WTC11 (cell line): ENCODE measurements at regions not wholly inside any gene's neighbourhood (a gene's known extent, or its start where the extent isn't known, plus 50 kb on each side); places are given as distances from the start of the nearest gene placed in this dataset.

Experiments
- ATF1 ChIP-seq: sonication (generic); formaldehyde crosslinking; IDR thresholded peaks from 2 replicates; pipeline ENCODE4 v1.8.1; 2023; ENCODE audit warnings: mild to moderate bottlenecking, moderate library complexity, missing genetic modification reagents
- CREB1 ChIP-seq: sonication (generic); formaldehyde crosslinking; IDR thresholded peaks from 2 replicates; pipeline ENCODE4 v1.8.0; 2023; ENCODE audit warnings: mild to moderate bottlenecking, missing genetic modification reagents
- ELF4 ChIP-seq: sonication (generic); formaldehyde crosslinking; IDR thresholded peaks from 2 replicates; pipeline ENCODE4 v1.8.1; 2022; ENCODE audit warnings: low read depth, mild to moderate bottlenecking, moderate library complexity, missing genetic modification reagents
- ETV6 ChIP-seq: sonication (generic); formaldehyde crosslinking; IDR thresholded peaks from 2 replicates; pipeline ENCODE4 v1.8.1; 2022; ENCODE audit warnings: mild to moderate bottlenecking, missing genetic modification reagents
- FOXJ3 ChIP-seq: sonication (generic); formaldehyde crosslinking; IDR thresholded peaks from 2 replicates; pipeline ENCODE4 v1.9.0; 2021; ENCODE audit warnings: missing genetic modification reagents, mild to moderate bottlenecking, borderline replicate concordance
- MYBL2 ChIP-seq: sonication (generic); formaldehyde crosslinking; IDR thresholded peaks from 2 replicates; pipeline ENCODE4 v1.8.1; 2023; ENCODE audit warnings: mild to moderate bottlenecking, moderate library complexity, missing genetic modification reagents
- OVOL2 ChIP-seq: fragments of 250-450 bp; sonication (Bioruptor Pico); IDR thresholded peaks from 2 replicates; pipeline ENCODE4 v1.9.0; 2021; ENCODE audit warnings: mild to moderate bottlenecking, borderline replicate concordance
- RELA ChIP-seq: sonication (generic); formaldehyde crosslinking; IDR thresholded peaks from 2 replicates; pipeline ENCODE4 v1.8.1; 2022; ENCODE audit warnings: missing genetic modification reagents, mild to moderate bottlenecking, borderline replicate concordance
- ZNF423 ChIP-seq: fragments of 250-450 bp; sonication (Bioruptor Pico); IDR thresholded peaks from 2 replicates; pipeline ENCODE4 v2.1.2; 2022; ENCODE audit warnings: mild to moderate bottlenecking, moderate library complexity
- TF ChIP-seq, protein P1 (sequence below): fragments of 200-600 bp; IDR thresholded peaks from 2 replicates; pipeline ENCODE4 v1.8.0; 2022; ENCODE audit warnings: antibody characterized with exemption
- TF ChIP-seq, protein P2 (sequence below): sonication (generic); formaldehyde crosslinking; IDR thresholded peaks from 2 replicates; pipeline ENCODE4 v1.8.1; 2023; ENCODE audit warnings: mild to moderate bottlenecking, missing genetic modification reagents, moderate library complexity
- TF ChIP-seq, protein P3 (sequence below): sonication (generic); formaldehyde crosslinking; IDR thresholded peaks from 2 replicates; pipeline ENCODE4 v1.8.1; 2023; ENCODE audit warnings: mild to moderate bottlenecking, missing genetic modification reagents, moderate library complexity

- TF ChIP-seq, protein P1, sequence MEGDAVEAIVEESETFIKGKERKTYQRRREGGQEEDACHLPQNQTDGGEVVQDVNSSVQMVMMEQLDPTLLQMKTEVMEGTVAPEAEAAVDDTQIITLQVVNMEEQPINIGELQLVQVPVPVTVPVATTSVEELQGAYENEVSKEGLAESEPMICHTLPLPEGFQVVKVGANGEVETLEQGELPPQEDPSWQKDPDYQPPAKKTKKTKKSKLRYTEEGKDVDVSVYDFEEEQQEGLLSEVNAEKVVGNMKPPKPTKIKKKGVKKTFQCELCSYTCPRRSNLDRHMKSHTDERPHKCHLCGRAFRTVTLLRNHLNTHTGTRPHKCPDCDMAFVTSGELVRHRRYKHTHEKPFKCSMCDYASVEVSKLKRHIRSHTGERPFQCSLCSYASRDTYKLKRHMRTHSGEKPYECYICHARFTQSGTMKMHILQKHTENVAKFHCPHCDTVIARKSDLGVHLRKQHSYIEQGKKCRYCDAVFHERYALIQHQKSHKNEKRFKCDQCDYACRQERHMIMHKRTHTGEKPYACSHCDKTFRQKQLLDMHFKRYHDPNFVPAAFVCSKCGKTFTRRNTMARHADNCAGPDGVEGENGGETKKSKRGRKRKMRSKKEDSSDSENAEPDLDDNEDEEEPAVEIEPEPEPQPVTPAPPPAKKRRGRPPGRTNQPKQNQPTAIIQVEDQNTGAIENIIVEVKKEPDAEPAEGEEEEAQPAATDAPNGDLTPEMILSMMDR = no peak
- no peak for TF ChIP-seq RELA
- no peak for TF ChIP-seq MYBL2 (CRISPR knock-in tag)
- no peak for TF ChIP-seq ETV6 (CRISPR knock-in tag)
- no peak for TF ChIP-seq CREB1 (CRISPR knock-in tag)
- no peak for TF ChIP-seq FOXJ3 (CRISPR knock-in tag)
- no peak for TF ChIP-seq ATF1 (CRISPR knock-in tag)
- TF ChIP-seq ZNF423 (CRISPR knock-in tag) = no peak
- no peak for TF ChIP-seq ELF4 (CRISPR knock-in tag)
- no peak for TF ChIP-seq OVOL2 (CRISPR knock-in tag)
- TF ChIP-seq, protein P2, sequence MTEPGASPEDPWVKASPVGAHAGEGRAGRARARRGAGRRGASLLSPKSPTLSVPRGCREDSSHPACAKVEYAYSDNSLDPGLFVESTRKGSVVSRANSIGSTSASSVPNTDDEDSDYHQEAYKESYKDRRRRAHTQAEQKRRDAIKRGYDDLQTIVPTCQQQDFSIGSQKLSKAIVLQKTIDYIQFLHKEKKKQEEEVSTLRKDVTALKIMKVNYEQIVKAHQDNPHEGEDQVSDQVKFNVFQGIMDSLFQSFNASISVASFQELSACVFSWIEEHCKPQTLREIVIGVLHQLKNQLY (CRISPR knock-in tag) = no peak
- TF ChIP-seq, protein P3, sequence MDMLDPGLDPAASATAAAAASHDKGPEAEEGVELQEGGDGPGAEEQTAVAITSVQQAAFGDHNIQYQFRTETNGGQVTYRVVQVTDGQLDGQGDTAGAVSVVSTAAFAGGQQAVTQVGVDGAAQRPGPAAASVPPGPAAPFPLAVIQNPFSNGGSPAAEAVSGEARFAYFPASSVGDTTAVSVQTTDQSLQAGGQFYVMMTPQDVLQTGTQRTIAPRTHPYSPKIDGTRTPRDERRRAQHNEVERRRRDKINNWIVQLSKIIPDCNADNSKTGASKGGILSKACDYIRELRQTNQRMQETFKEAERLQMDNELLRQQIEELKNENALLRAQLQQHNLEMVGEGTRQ = no peak
Observed at GRCh38 chr2:64250751-64251423, 106.7 kb upstream of the PELI1 start.
